ENCODE measurements at regions not wholly inside any gene's neighbourhood (a gene's known extent, or its start where the extent isn't known, plus 50 kb on each side); places are given as distances from the start of the nearest gene placed in this dataset.

GRCh38 chr21:35764586-35764985, 295.7 kb downstream of the SETD4 start:
- TF ChIP-seq TAF1 (IDR thresholded peaks at IDR 0.05; ENCODE audit: low read depth) (no peak), REST (IDR thresholded peaks at IDR 0.05; ENCODE audit: low read depth) (no peak), YY1 (IDR thresholded peaks at IDR 0.05; ENCODE audit: low read depth) (no peak), CREB1 (IDR thresholded peaks at IDR 0.05; ENCODE audit: low read depth) (no peak), CEBPB (IDR thresholded peaks at IDR 0.05) (no peak), RAD21 (IDR thresholded peaks at IDR 0.05; ENCODE audit: low read depth) (no peak), FOXM1 (IDR thresholded peaks at IDR 0.05; ENCODE audit: borderline replicate concordance, low read depth) (no peak)
- TF ChIP-seq, protein P1, sequence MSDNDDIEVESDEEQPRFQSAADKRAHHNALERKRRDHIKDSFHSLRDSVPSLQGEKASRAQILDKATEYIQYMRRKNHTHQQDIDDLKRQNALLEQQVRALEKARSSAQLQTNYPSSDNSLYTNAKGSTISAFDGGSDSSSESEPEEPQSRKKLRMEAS (IDR thresholded peaks at IDR 0.05), result no peak

Measured in Ishikawa (cell line).